ENCODE measurements at regions not wholly inside any gene's neighbourhood (a gene's known extent, or its start where the extent isn't known, plus 50 kb on each side); places are given as distances from the start of the nearest gene placed in this dataset.

- no peak overlapping the region for H3K4me2 ChIP-seq (ENCODE audit: low read length)
- ATAC-seq (no peak), DNase-seq (ENCODE audit: low read depth, low spot score) (no peak)
- H3K79me2 ChIP-seq (ENCODE audit: insufficient read depth, low read length): no peaks in the 10 kb centered on the region
- H3K27ac ChIP-seq (ENCODE audit: low read depth, low read length): no peak overlapping the region
- H2AFZ ChIP-seq (ENCODE audit: low read depth, low read length, poor library complexity, severe bottlenecking): no peak overlapping the region
- H3K4me3 ChIP-seq (replicated peaks in 1 of 2; ENCODE audit: low read depth in 1 of 2, low read length in 2 of 2): no peak overlapping the region
- no peaks in the 10 kb centered on the region for H3K36me3 ChIP-seq (ENCODE audit: control insufficient read depth in 1 of 2, insufficient read depth in 2 of 2, low read length in 2 of 2)
- no peaks in the 10 kb centered on the region for H3K4me1 ChIP-seq (ENCODE audit: control insufficient read depth in 1 of 2, insufficient read depth in 2 of 2, low read length in 2 of 2)
- no peaks in the 10 kb centered on the region for H4K20me1 ChIP-seq (ENCODE audit: insufficient read depth)
- H3K9me2 ChIP-seq (ENCODE audit: insufficient read depth): no peaks in the 10 kb centered on the region
- BruUV-seq (replicated peaks): no TSS peak
- POLR2A ChIA-PET: no interaction called here
- CTCF ChIA-PET: no interaction called here
- H3K9ac ChIP-seq (ENCODE audit: low read length): no peak overlapping the region
- no peak for TF ChIP-seq CTCF (IDR thresholded peaks at IDR 0.05 in 2 of 3, conservative IDR thresholded peaks at IDR 0.05 in 1 of 3; ENCODE audit: borderline replicate concordance in 1 of 3, insufficient read depth in 1 of 3, low read depth in 2 of 3, low read length in 2 of 3)
- no peak for TF ChIP-seq FOSL1 (IDR thresholded peaks at IDR 0.05; ENCODE audit: low read depth)
- TF ChIP-seq MAX (IDR thresholded peaks at IDR 0.05): no peak
- no peak for TF ChIP-seq CBX3 (IDR thresholded peaks at IDR 0.05; ENCODE audit: low read depth)
- TF ChIP-seq CEBPB (IDR thresholded peaks at IDR 0.05; ENCODE audit: low read depth): no peak
- TF ChIP-seq ATF3 (IDR thresholded peaks at IDR 0.05): no peak
- TF ChIP-seq SP1 (IDR thresholded peaks at IDR 0.05; ENCODE audit: low read depth): no peak
- TF ChIP-seq ELF1 (IDR thresholded peaks at IDR 0.05; ENCODE audit: borderline replicate concordance, low read depth): no peak
- no peak for TF ChIP-seq JUND (IDR thresholded peaks at IDR 0.05)
- TF ChIP-seq YY1 (IDR thresholded peaks at IDR 0.05; ENCODE audit: extremely low read depth, insufficient replicate concordance, low read depth, low read length): no peak
- TF ChIP-seq EGR1 (IDR thresholded peaks at IDR 0.05; ENCODE audit: low read depth): no peak
- TF ChIP-seq EZH2phosphoT487 (IDR thresholded peaks at IDR 0.05; ENCODE audit: borderline replicate concordance): no peak
- no peaks in the 10 kb centered on the region for H3K27me3 ChIP-seq (ENCODE audit: insufficient read depth, low read length)
- RAD21 ChIA-PET (ENCODE audit: low non-redundant PET in 1 of 2, low total read pairs in 2 of 2, uncharacterized antibody in 2 of 2, unreplicated experiment in 2 of 2): no interaction called here
- H3K9me3 ChIP-seq (ENCODE audit: control insufficient read depth in 1 of 2, insufficient read depth in 1 of 2, low read depth in 1 of 2, low read length in 2 of 2): no peaks in the 10 kb centered on the region; a peak in 1 of 4 replicates
- intact Hi-C loops (cut with micrococcal nuclease): no loop called here
These were observed 85.6 kb upstream of the IMMP2L start for GRCh38 chr7:111647881-111648280.
